Glutamatergic neuron (in vitro differentiated cells): ENCODE measurements at regions not wholly inside any gene's neighbourhood (a gene's known extent, or its start where the extent isn't known, plus 50 kb on each side); places are given as distances from the start of the nearest gene placed in this dataset.
A peak's percentile ranks its signal among the peaks of the same experiment; 100 is the strongest.

ENCODE experiments used
- DNase-seq: peaks from one replicate; pipeline ENCODE4 v3.0.0; 2022
- H3K27ac Mint-ChIP-seq: one replicate; pipeline ENCODE4 v1.8.0; 2020; ENCODE audit warnings: mild to moderate bottlenecking, mixed read lengths, inconsistent platforms; ENCODE audit not compliant: unreplicated experiment
- H3K27me3 Mint-ChIP-seq: one replicate; pipeline ENCODE4 v1.8.0; 2020; ENCODE audit warnings: mild to moderate bottlenecking, moderate library complexity, mixed read lengths, inconsistent platforms; ENCODE audit not compliant: unreplicated experiment
- H3K36me3 Mint-ChIP-seq: one replicate; pipeline ENCODE4 v1.8.0; 2020; ENCODE audit warnings: mild to moderate bottlenecking, mixed read lengths, inconsistent platforms; ENCODE audit not compliant: unreplicated experiment
- H3K4me1 Mint-ChIP-seq: one replicate; pipeline ENCODE4 v1.8.0; 2020; ENCODE audit warnings: mild to moderate bottlenecking, low read depth, mixed read lengths, inconsistent platforms; ENCODE audit not compliant: unreplicated experiment
- H3K4me3 Mint-ChIP-seq: one replicate; pipeline ENCODE4 v1.8.0; 2020; ENCODE audit warnings: mild to moderate bottlenecking, mixed read lengths, inconsistent platforms; ENCODE audit not compliant: unreplicated experiment
- H3K9me3 Mint-ChIP-seq: one replicate; pipeline ENCODE4 v1.8.0; 2020; ENCODE audit warnings: mild to moderate bottlenecking, moderate library complexity, mixed read lengths, inconsistent platforms; ENCODE audit not compliant: unreplicated experiment
- CTCF ChIP-seq: fragments of 200-600 bp; sonication (generic); IDR thresholded peaks from one replicate; pipeline ENCODE4 v1.5.0; 2021; ENCODE audit not compliant: partially characterized antibody, unreplicated experiment

GRCh38 chr9:135030566-135031226 lies 56.8 kb upstream of the OLFM1 start:
- no peak overlapping the region for H3K4me3 Mint-ChIP-seq
- peaks cover 4% of the 10 kb centered on the region for H3K9me3 Mint-ChIP-seq
- H3K36me3 Mint-ChIP-seq = no peaks in the 10 kb centered on the region
- TF ChIP-seq CTCF = no peak
- peak; percentile 61 for DNase-seq
- peaks cover 6% of the 10 kb centered on the region for H3K27me3 Mint-ChIP-seq
- peak overlapping the region; percentile 48 for H3K27ac Mint-ChIP-seq
- peaks cover 16% of the 10 kb centered on the region for H3K4me1 Mint-ChIP-seq

GRCh38 chr9:135032041-135032835 lies 55.2 kb upstream of the OLFM1 start:
- H3K27ac Mint-ChIP-seq = peak overlapping the region; percentile 44
- no peak for DNase-seq
- no peak for TF ChIP-seq CTCF
- H3K4me3 Mint-ChIP-seq = no peak overlapping the region
- H3K36me3 Mint-ChIP-seq = no peaks in the 10 kb centered on the region
- H3K27me3 Mint-ChIP-seq = peaks cover 7% of the 10 kb centered on the region
- H3K9me3 Mint-ChIP-seq = peaks cover 6% of the 10 kb centered on the region
- peaks cover 19% of the 10 kb centered on the region for H3K4me1 Mint-ChIP-seq

GRCh38 chr9:135032868-135033460 lies 54.5 kb upstream of the OLFM1 start:
- DNase-seq = no peak
- peaks cover 8% of the 10 kb centered on the region for H3K9me3 Mint-ChIP-seq
- no peak overlapping the region for H3K4me3 Mint-ChIP-seq
- no peak for TF ChIP-seq CTCF
- no peak overlapping the region for H3K27ac Mint-ChIP-seq
- H3K36me3 Mint-ChIP-seq = no peaks in the 10 kb centered on the region
- H3K4me1 Mint-ChIP-seq = peaks cover 19% of the 10 kb centered on the region
- H3K27me3 Mint-ChIP-seq = peaks cover 7% of the 10 kb centered on the region

GRCh38 chr9:135033487-135033886 lies 54.0 kb upstream of the OLFM1 start:
- Mint-ChIP-seq H3K27me3 (peaks cover 7% of the 10 kb centered on the region), H3K27ac (peak overlapping the region; percentile 17)

More at GRCh38 chr9:135033487-135033886, 54.0 kb upstream of the OLFM1 start:
- Mint-ChIP-seq H3K4me3 (no peak overlapping the region), H3K9me3 (peaks cover 8% of the 10 kb centered on the region), H3K36me3 (peaks cover 4% of the 10 kb centered on the region), H3K4me1 (peaks cover 19% of the 10 kb centered on the region)
- TF ChIP-seq CTCF = no peak
- DNase-seq = no peak
